ENCODE measurements at regions not wholly inside any gene's neighbourhood (a gene's known extent, or its start where the extent isn't known, plus 50 kb on each side); places are given as distances from the start of the nearest gene placed in this dataset.

GRCh38 chr1:187326557-187326956 is 497.8 kb downstream of the PLA2G4A start:
- no peak for DNase-seq (ENCODE audit: low read depth)
- TF ChIP-seq, protein P1, sequence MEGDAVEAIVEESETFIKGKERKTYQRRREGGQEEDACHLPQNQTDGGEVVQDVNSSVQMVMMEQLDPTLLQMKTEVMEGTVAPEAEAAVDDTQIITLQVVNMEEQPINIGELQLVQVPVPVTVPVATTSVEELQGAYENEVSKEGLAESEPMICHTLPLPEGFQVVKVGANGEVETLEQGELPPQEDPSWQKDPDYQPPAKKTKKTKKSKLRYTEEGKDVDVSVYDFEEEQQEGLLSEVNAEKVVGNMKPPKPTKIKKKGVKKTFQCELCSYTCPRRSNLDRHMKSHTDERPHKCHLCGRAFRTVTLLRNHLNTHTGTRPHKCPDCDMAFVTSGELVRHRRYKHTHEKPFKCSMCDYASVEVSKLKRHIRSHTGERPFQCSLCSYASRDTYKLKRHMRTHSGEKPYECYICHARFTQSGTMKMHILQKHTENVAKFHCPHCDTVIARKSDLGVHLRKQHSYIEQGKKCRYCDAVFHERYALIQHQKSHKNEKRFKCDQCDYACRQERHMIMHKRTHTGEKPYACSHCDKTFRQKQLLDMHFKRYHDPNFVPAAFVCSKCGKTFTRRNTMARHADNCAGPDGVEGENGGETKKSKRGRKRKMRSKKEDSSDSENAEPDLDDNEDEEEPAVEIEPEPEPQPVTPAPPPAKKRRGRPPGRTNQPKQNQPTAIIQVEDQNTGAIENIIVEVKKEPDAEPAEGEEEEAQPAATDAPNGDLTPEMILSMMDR (conservative IDR thresholded peaks at IDR 0.05; ENCODE audit: low read depth, low read length), result no peak
- H3K4me3 ChIP-seq (ENCODE audit: low read length), result no peak overlapping the region

GRCh38 chr1:187336441-187337168 is 507.9 kb downstream of the PLA2G4A start:
- TF ChIP-seq, protein P1 (conservative IDR thresholded peaks at IDR 0.05; ENCODE audit: low read depth, low read length), result no peak
- no peak for DNase-seq (ENCODE audit: low read depth)
- no peak overlapping the region for H3K4me3 ChIP-seq (ENCODE audit: low read length)

GRCh38 chr1:187338762-187339412 is 510.1 kb downstream of the PLA2G4A start:
- no peak for DNase-seq (ENCODE audit: low read depth)

DNA sequence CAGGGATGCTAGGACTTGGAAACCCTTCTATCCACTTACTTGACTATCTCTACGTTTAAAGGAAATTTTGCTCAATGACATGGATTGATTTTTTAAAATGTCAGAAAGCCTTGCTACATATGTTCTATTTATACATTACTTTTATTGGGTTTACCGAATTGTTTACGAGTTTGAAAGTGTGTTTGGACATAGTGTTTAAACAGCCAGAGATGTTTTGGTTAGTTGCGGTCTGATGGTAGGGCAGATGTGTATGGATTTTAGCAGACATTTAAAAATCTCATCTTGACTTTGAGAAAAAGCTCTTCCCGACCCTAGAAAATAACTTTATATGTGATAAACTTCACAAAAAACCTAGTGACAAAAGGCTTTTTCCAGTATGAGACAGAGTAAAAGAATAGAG is 513.7 kb downstream of the PLA2G4A start:
- no peak overlapping the region for H3K4me3 ChIP-seq (ENCODE audit: low read length)
- TF ChIP-seq, protein P1 (conservative IDR thresholded peaks at IDR 0.05; ENCODE audit: low read depth, low read length), result no peak
- no peak for DNase-seq (ENCODE audit: low read depth)

More at GRCh38 chr1:187338762-187339412, 510.1 kb downstream of the PLA2G4A start:
- TF ChIP-seq, protein P1 (conservative IDR thresholded peaks at IDR 0.05; ENCODE audit: low read depth, low read length), result no peak
- no peak overlapping the region for H3K4me3 ChIP-seq (ENCODE audit: low read length)

DNA sequence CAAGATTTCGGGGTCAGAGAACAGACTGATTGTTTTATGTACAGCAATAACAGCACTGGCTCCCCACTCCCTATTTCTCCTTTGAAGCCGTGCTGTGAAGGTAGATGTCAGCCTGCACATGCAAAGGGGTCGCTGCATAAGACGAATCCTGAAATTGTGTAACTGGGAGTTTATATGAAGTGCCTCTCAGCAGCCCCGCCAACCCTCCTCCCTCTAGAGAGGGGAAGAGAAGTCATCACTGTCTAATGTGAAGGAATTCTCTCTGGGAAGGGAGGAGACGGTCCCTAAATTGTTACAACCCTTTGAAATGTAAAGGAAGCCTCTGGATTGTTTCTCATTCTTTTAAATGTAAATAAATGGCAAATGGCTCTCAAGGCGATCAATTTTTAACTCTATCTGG is 545.3 kb downstream of the PLA2G4A start:
- TF ChIP-seq, protein P1 (conservative IDR thresholded peaks at IDR 0.05; ENCODE audit: low read depth, low read length), result no peak
- DNase-seq (ENCODE audit: low read depth), result no peak
- H3K4me3 ChIP-seq (ENCODE audit: low read length), result no peak overlapping the region

DNA sequence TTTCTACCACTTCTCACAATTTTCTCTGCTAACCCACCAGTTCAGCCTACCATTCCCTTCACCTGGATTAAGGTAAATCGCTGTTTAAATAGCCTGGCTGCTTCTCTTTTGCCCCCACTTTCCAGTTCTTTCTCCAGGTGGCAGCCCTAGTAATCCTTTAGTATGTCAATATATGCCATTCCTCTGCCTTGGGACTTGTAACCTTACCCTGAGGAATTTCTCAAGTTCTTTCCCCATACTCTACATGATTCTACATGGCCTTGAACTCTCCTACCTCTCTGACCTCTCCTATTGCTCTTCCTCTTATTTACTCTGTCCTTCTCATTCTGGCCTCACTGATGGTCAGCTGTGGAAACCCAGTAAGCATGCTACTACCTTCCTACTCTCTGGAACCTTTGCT is 546.0 kb downstream of the PLA2G4A start:
- no peak for DNase-seq (ENCODE audit: low read depth)
- TF ChIP-seq, protein P1 (conservative IDR thresholded peaks at IDR 0.05; ENCODE audit: low read depth, low read length), result no peak
- H3K4me3 ChIP-seq (ENCODE audit: low read length), result no peak overlapping the region

DNA sequence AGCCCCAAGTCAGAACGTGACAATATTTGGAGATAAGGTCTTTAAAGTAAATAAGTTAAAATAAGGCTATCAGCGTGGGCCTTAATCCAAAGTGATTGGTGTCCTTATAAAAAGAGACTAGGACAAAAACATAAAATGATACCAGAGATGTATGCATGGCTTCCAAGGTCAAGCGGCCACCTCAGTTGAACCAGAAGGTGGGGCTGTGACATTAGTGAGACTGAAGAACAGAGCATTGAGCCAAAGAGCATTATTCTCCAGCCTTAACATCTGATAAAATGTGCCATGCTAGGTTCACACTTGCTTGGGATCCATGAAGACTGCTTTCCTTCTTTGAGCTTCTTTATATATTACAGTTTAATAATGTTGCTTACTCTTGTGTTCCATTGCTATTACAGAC is 554.6 kb downstream of the PLA2G4A start:
- H3K4me3 ChIP-seq (ENCODE audit: low read length), result no peak overlapping the region
- TF ChIP-seq, protein P1 (conservative IDR thresholded peaks at IDR 0.05; ENCODE audit: low read depth, low read length), result no peak
- no peak for DNase-seq (ENCODE audit: low read depth)

Data from retinal pigment epithelial cell (primary cell).